SK-N-SH treated with all-trans-retinoic acid at 6 μM for 48 hours (cell line): ENCODE measurements at regions not wholly inside any gene's neighbourhood (a gene's known extent, or its start where the extent isn't known, plus 50 kb on each side); places are given as distances from the start of the nearest gene placed in this dataset.

Experiments used
- ARNTL ChIP-seq: fragments of 450-650 bp; formaldehyde crosslinking; IDR thresholded peaks from 2 replicates; pipeline ENCODE4 v1.5.0; 2020; ENCODE audit warnings: low read depth, mild to moderate bottlenecking, moderate library complexity, borderline replicate concordance
- POU6F1 ChIP-seq: fragments of 250-450 bp; sonication (Bioruptor Pico); IDR thresholded peaks from 2 replicates; pipeline ENCODE4 v1.8.0; 2021; ENCODE audit warnings: low read depth, mild to moderate bottlenecking, moderate library complexity, borderline replicate concordance
- ZC3H10 ChIP-seq: fragments of 250-450 bp; sonication (Bioruptor Pico); IDR thresholded peaks from 2 replicates; pipeline ENCODE4 v1.5.1; 2021; ENCODE audit warnings: mild to moderate bottlenecking, moderate library complexity
- TF ChIP-seq, protein P1 (sequence below): fragments of 250-450 bp; sonication (Bioruptor Pico); IDR thresholded peaks from 2 replicates; pipeline ENCODE4 v1.5.1; 2021; ENCODE audit warnings: mild to moderate bottlenecking, moderate library complexity

DNA sequence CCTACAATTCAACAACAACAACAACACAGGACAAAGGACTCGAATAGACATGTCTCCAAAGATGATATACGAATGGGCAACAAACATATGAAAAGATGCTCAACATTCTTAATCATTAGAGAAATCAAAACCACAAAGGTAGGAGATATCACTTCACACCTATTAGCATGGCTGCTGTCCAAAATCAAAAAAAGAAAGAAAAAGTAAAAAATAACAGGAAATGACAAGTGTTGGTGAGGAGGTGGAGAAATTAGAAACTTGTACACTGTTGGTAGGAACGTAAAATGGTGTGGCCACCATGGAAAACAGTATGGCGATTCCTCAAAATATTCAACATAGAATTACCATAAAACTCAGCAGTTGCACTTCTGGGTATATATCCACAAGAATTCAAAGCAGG, 312.3 kb upstream of the STT3B start:
- TF ChIP-seq ZC3H10 (CRISPR knock-in tag), result no peak
- no peak for TF ChIP-seq POU6F1 (CRISPR knock-in tag)
- TF ChIP-seq, protein P1, sequence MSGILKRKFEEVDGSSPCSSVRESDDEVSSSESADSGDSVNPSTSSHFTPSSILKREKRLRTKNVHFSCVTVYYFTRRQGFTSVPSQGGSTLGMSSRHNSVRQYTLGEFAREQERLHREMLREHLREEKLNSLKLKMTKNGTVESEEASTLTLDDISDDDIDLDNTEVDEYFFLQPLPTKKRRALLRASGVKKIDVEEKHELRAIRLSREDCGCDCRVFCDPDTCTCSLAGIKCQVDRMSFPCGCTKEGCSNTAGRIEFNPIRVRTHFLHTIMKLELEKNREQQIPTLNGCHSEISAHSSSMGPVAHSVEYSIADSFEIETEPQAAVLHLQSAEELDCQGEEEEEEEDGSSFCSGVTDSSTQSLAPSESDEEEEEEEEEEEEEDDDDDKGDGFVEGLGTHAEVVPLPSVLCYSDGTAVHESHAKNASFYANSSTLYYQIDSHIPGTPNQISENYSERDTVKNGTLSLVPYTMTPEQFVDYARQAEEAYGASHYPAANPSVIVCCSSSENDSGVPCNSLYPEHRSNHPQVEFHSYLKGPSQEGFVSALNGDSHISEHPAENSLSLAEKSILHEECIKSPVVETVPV (CRISPR knock-in tag), result no peak
- no peak for TF ChIP-seq ARNTL (CRISPR knock-in tag)
